SH-SY5Y (cell line): ENCODE measurements at regions not wholly inside any gene's neighbourhood (a gene's known extent, or its start where the extent isn't known, plus 50 kb on each side); places are given as distances from the start of the nearest gene placed in this dataset.

Experiments
- GATA2 ChIP-seq: IDR thresholded peaks from 2 replicates; pipeline ENCODE4 v1.6.1; 2011; ENCODE audit warnings: mild to moderate bottlenecking, low read depth, low read length
- GATA3 ChIP-seq: IDR thresholded peaks from 2 replicates; pipeline ENCODE4 v1.6.1; 2011; ENCODE audit warnings: low read depth, mild to moderate bottlenecking, low read length, moderate library complexity

DNA sequence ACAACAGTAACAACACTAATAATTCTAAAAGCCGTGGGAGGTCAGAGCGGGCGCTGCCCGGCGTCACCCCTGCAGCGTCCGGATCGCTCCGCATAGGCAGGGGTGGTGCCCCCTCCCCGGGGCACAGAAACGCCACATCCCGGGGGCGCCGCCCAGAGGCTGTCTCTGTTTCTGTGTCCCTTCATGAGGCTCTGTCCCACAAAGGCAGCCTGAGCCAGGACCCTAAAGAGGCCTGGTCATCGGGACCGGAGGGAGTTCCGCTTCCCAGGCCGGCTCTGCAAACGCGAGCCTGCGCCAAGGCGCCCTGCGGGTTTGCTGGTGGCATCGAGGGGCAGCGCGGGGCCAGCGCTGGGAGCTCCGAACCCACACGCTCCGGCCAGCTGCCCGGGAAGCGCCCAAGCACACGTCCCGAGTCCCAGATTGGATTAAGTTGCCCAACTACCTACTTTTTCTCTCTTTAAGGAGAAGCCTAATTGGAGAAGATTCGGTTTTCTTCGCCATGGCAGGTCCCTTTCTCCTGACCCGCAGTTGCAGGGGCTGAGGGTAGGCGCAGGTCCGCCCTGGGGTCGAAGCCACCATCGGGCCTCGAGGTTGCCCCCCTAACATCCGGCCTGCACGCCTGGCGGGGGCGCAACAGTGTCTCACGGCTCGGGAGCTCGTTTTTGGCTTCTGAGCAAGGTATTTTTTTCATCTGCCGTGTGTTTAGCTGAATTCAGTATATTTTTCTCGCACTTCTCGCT is 421.7 kb downstream of the VRK1 start:
- no peak for TF ChIP-seq GATA2
- no peak for TF ChIP-seq GATA3
